ENCODE measurements at regions not wholly inside any gene's neighbourhood (a gene's known extent, or its start where the extent isn't known, plus 50 kb on each side); places are given as distances from the start of the nearest gene placed in this dataset.

DNA sequence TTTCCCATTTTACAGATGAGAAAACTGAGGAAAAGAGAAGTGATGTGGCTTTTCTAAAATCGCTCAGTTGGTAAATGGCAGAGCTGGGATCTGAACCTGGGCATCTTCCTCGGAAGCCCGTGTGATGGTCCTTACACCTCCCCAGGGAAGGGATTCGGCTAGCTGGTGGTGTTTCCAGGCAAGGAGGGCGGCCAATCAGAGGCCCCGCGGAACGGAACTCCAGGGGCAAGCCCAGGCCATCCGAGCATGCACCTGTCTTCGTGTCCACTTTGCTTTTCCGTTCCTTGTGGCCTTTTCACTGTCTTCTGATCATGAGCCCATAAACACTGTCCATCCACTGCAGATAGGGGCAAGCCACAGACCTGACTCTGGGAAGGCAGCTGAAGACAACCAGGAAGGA lies 114.8 kb upstream of the TMEM132D start:
- no peak overlapping the region for H3K9ac ChIP-seq (ENCODE audit: low read length)
- no peaks in the 10 kb centered on the region for H3K9me3 ChIP-seq (ENCODE audit: low read length)
- no peak overlapping the region for H3K4me3 ChIP-seq (ENCODE audit: low read depth in 1 of 2, low read length in 2 of 2)
- no peaks in the 10 kb centered on the region for H3K36me3 ChIP-seq (ENCODE audit: insufficient read depth, low read length)
- no peaks in the 10 kb centered on the region for H3K4me1 ChIP-seq (ENCODE audit: insufficient read depth, low read length)
- no peak overlapping the region for H3K27ac ChIP-seq (ENCODE audit: low read depth, low read length)
- H3K27me3 ChIP-seq (ENCODE audit: control insufficient read depth in 1 of 2, insufficient read depth in 2 of 2, low read length in 2 of 2), result peaks cover 0 to 19% of the 10 kb centered on the region in 2 donors

- no peaks in the 10 kb centered on the region for H3K36me3 ChIP-seq (ENCODE audit: insufficient read depth, low read length)
- H3K27me3 ChIP-seq (ENCODE audit: control insufficient read depth in 1 of 2, insufficient read depth in 2 of 2, low read length in 2 of 2), result peaks cover 0 to 5% of the 10 kb centered on the region in 2 donors
- H3K27ac ChIP-seq (ENCODE audit: low read depth, low read length), result no peak overlapping the region
- H3K9ac ChIP-seq (ENCODE audit: low read length), result no peak overlapping the region
- H3K9me3 ChIP-seq (ENCODE audit: low read length), result no peaks in the 10 kb centered on the region
- no peak overlapping the region for H3K4me3 ChIP-seq (ENCODE audit: low read depth in 1 of 2, low read length in 2 of 2)
- no peaks in the 10 kb centered on the region for H3K4me1 ChIP-seq (ENCODE audit: insufficient read depth, low read length)
These were observed 122.9 kb upstream of the TMEM132D start for GRCh38 chr12:130026608-130027176.

DNA sequence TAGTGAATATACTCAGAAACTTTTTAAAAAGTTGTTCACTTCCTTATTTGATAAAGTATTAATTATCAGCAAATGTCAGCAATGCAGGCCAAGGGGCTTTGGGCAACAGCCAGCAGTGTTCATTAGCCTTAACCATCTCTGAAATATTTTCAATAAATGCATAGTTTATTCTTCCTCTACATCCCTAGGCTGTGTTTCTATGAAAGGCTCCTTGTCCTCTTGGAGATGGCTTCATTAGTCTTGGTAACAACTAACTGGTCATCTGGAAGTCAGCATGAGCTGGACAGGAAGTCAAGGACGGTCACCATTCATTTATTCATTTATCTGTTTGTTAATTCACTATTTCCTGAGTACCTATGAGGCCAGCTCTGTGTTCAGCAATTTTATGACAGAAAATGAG lies 124.0 kb upstream of the TMEM132D start:
- no peaks in the 10 kb centered on the region for H3K9me3 ChIP-seq (ENCODE audit: low read length)
- H3K27ac ChIP-seq (ENCODE audit: low read depth, low read length), result no peak overlapping the region
- no peaks in the 10 kb centered on the region for H3K4me1 ChIP-seq (ENCODE audit: insufficient read depth, low read length)
- no peak overlapping the region for H3K9ac ChIP-seq (ENCODE audit: low read length)
- no peaks in the 10 kb centered on the region for H3K36me3 ChIP-seq (ENCODE audit: insufficient read depth, low read length)
- no peak overlapping the region for H3K4me3 ChIP-seq (ENCODE audit: low read depth in 1 of 2, low read length in 2 of 2)
- peaks cover 0 to 5% of the 10 kb centered on the region in 2 donors for H3K27me3 ChIP-seq (ENCODE audit: control insufficient read depth in 1 of 2, insufficient read depth in 2 of 2, low read length in 2 of 2)

GRCh38 chr12:130029151-130029550 lies 125.3 kb upstream of the TMEM132D start:
- Histone ChIP-seq H3K27me3 (ENCODE audit: control insufficient read depth in 1 of 2, insufficient read depth in 2 of 2, low read length in 2 of 2) (peaks cover 0 to 5% of the 10 kb centered on the region in 2 donors), H3K36me3 (ENCODE audit: insufficient read depth, low read length) (no peaks in the 10 kb centered on the region), H3K27ac (ENCODE audit: low read depth, low read length) (no peak overlapping the region), H3K9ac (ENCODE audit: low read length) (no peak overlapping the region), H3K4me1 (ENCODE audit: insufficient read depth, low read length) (no peaks in the 10 kb centered on the region), H3K4me3 (ENCODE audit: low read depth in 1 of 2, low read length in 2 of 2) (no peak overlapping the region), H3K9me3 (ENCODE audit: low read length) (no peaks in the 10 kb centered on the region)

DNA sequence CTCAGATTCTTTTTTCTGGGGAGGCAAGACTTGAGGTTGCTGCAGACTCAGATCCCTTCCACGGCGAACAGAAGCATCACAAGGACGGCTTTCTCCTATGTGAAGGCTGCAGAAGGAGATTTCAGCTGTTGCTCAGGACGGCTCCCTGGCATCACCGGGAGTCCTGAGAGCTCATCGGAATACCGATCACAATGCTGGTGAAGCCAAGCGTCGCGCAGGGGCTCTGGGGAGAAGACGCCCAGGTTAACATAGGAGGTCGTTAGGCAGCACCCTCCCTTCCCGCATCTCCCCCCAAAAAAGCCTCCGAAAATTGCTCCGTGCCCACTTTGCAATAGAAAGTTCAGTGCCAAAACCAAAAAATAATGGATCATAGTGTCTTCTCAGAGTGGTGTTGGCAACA lies 127.2 kb upstream of the TMEM132D start:
- H3K27me3 ChIP-seq (ENCODE audit: control insufficient read depth in 1 of 2, insufficient read depth in 2 of 2, low read length in 2 of 2), result peaks cover 5% of the 10 kb centered on the region in 2 donors

DNA sequence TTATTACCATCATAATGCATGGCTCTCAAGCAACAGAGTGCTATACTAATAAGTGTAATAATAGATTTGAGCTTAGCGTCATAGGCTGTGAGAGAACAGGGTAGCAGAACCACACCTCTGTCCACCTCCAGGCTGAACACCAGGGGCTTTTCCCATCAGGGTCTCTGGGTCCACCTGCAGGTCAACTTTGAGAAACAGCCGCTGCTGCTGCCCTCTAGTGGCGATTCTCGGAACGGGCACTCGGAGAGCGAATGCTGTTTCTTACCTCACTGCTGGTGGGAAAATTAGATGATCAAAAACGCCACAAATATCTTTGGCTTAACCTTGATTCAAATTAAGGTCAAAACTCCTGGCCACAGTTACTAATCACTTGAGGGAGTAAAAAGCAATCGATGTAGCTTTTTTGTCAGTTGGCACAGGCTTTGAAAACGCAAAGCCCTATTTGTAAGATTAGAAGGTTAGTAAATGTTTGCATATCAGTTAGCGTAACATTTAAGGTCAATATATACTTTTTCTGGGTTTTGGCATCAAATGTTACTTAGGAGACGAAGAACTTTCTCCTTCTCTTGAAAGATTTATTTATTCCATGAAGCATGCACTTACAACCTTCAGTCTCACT lies 127.9 kb upstream of the TMEM132D start:
- Histone ChIP-seq H3K27me3 (ENCODE audit: control insufficient read depth in 1 of 2, insufficient read depth in 2 of 2, low read length in 2 of 2) (peaks cover 5% of the 10 kb centered on the region in 2 donors), H3K9me3 (ENCODE audit: low read length) (no peaks in the 10 kb centered on the region), H3K4me3 (ENCODE audit: low read depth in 1 of 2, low read length in 2 of 2) (no peak overlapping the region), H3K4me1 (ENCODE audit: insufficient read depth, low read length) (no peaks in the 10 kb centered on the region), H3K27ac (ENCODE audit: low read depth, low read length) (no peak overlapping the region), H3K36me3 (ENCODE audit: insufficient read depth, low read length) (no peaks in the 10 kb centered on the region), H3K9ac (ENCODE audit: low read length) (no peak overlapping the region)

More for the DNA sequence above, 127.2 kb upstream of the TMEM132D start:
- no peaks in the 10 kb centered on the region for H3K9me3 ChIP-seq (ENCODE audit: low read length)
- no peaks in the 10 kb centered on the region for H3K36me3 ChIP-seq (ENCODE audit: insufficient read depth, low read length)
- H3K4me1 ChIP-seq (ENCODE audit: insufficient read depth, low read length), result no peaks in the 10 kb centered on the region
- H3K4me3 ChIP-seq (ENCODE audit: low read depth in 1 of 2, low read length in 2 of 2), result no peak overlapping the region
- H3K27ac ChIP-seq (ENCODE audit: low read depth, low read length), result no peak overlapping the region
- no peak overlapping the region for H3K9ac ChIP-seq (ENCODE audit: low read length)

GRCh38 chr12:130041983-130042812 lies 120.1 kb upstream of the FZD10 start:
- no peak overlapping the region for H3K27ac ChIP-seq (ENCODE audit: low read depth, low read length)
- H3K4me3 ChIP-seq (ENCODE audit: low read depth in 1 of 2, low read length in 2 of 2), result no peak overlapping the region
- peaks cover 16 to 34% of the 10 kb centered on the region in 2 donors for H3K27me3 ChIP-seq (ENCODE audit: control insufficient read depth in 1 of 2, insufficient read depth in 2 of 2, low read length in 2 of 2)
- H3K9ac ChIP-seq (ENCODE audit: low read length), result no peak overlapping the region
- H3K9me3 ChIP-seq (ENCODE audit: low read length), result no peaks in the 10 kb centered on the region
- H3K36me3 ChIP-seq (ENCODE audit: insufficient read depth, low read length), result no peaks in the 10 kb centered on the region
- no peaks in the 10 kb centered on the region for H3K4me1 ChIP-seq (ENCODE audit: insufficient read depth, low read length)

- Histone ChIP-seq H3K9ac (ENCODE audit: low read length) (no peak overlapping the region), H3K27ac (ENCODE audit: low read depth, low read length) (no peak overlapping the region), H3K36me3 (ENCODE audit: insufficient read depth, low read length) (no peaks in the 10 kb centered on the region), H3K9me3 (ENCODE audit: low read length) (no peaks in the 10 kb centered on the region), H3K4me1 (ENCODE audit: insufficient read depth, low read length) (no peaks in the 10 kb centered on the region), H3K4me3 (ENCODE audit: low read depth in 1 of 2, low read length in 2 of 2) (no peak overlapping the region), H3K27me3 (ENCODE audit: control insufficient read depth in 1 of 2, insufficient read depth in 2 of 2, low read length in 2 of 2) (peaks cover 21 to 34% of the 10 kb centered on the region in 2 donors)
These were observed 118.4 kb upstream of the FZD10 start for GRCh38 chr12:130043685-130044406.

DNA sequence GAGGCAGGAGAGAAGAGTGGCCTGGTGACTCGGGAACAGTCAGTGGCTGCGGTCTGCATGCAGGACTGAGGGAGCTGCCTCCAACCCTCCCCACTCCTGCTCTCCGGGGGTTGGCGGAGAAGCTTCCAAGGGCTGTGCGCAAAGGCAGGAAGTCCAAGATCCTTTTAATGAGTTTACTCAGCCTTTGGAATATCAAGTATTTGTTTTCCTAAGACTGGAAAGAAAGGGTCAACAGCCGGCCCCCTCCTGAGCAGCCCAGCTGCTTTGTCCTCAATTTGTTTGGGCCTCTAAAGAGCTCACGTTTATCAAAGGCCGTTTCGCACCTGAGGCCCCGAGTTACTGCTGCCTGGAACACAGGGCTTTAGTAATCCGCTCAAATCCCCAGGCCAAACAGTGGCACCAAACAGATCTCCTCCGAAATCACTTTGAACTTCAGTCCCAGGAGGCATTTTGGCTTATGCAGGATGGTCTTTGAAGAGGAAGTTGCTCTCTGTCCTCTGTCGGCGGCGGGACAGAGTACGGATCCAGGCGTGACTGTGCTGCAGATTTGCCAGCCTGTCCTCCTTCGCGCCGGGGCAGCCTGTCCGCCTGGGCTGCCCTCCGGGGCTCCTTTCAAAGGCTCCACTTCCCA lies 117.2 kb upstream of the FZD10 start:
- H3K4me3 ChIP-seq (ENCODE audit: low read depth in 1 of 2, low read length in 2 of 2), result no peak overlapping the region
- H3K27me3 ChIP-seq (ENCODE audit: control insufficient read depth in 1 of 2, insufficient read depth in 2 of 2, low read length in 2 of 2), result peaks cover 21 to 34% of the 10 kb centered on the region in 2 donors
- no peak overlapping the region for H3K9ac ChIP-seq (ENCODE audit: low read length)
- H3K36me3 ChIP-seq (ENCODE audit: insufficient read depth, low read length), result no peaks in the 10 kb centered on the region
- no peak overlapping the region for H3K27ac ChIP-seq (ENCODE audit: low read depth, low read length)
- H3K4me1 ChIP-seq (ENCODE audit: insufficient read depth, low read length), result no peaks in the 10 kb centered on the region
- H3K9me3 ChIP-seq (ENCODE audit: low read length), result no peaks in the 10 kb centered on the region

DNA sequence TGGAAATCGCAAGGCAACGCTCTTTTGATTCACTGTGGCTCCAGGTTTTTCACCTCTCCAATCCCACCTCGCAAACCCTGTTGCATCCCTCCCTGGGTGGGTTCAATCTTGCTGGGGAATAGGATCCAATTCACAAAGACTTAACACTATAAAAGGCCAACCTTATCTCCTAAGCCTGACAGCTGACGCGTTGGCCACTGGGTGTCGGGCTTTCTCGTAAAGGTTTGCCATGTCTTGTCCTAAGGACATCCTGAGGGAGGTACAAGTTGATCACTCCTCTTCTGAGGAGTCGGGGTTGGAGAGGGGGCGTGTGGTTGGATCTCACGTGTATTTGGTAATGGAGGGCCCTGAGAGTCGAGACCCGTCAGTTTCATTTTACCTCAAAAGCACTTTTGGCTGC lies 112.6 kb upstream of the FZD10 start:
- H3K27ac ChIP-seq (ENCODE audit: low read depth, low read length), result no peak overlapping the region

DNA sequence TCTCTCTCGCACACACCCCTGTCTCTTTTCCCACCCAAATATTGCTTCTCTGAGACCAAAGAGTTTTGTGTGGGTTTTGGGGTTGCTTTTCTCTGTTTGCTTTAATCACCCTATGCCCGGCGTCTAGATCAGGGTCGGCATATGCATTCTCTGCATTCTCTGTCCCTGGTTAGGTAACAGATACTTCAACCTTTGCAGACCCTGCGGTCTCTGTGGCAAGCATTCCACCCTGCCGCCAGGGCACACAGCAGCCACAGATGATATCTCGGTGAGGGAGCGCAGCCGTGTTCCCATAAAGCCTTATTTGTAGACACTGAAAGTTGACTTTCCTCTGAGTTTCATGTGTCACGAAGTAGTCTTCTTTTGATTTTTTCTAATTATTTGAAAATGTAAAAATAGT lies 110.4 kb upstream of the FZD10 start:
- no peaks in the 10 kb centered on the region for H3K9me3 ChIP-seq (ENCODE audit: low read length)
- H3K4me3 ChIP-seq (ENCODE audit: low read depth in 1 of 2, low read length in 2 of 2), result no peak overlapping the region
- peaks cover 0 to 5% of the 10 kb centered on the region in 2 donors for H3K27me3 ChIP-seq (ENCODE audit: control insufficient read depth in 1 of 2, insufficient read depth in 2 of 2, low read length in 2 of 2)
- H3K27ac ChIP-seq (ENCODE audit: low read depth, low read length), result no peak overlapping the region
- H3K9ac ChIP-seq (ENCODE audit: low read length), result no peak overlapping the region
- no peaks in the 10 kb centered on the region for H3K4me1 ChIP-seq (ENCODE audit: insufficient read depth, low read length)
- H3K36me3 ChIP-seq (ENCODE audit: insufficient read depth, low read length), result no peaks in the 10 kb centered on the region

More for the DNA sequence above, 112.6 kb upstream of the FZD10 start:
- Histone ChIP-seq H3K27me3 (ENCODE audit: control insufficient read depth in 1 of 2, insufficient read depth in 2 of 2, low read length in 2 of 2) (peaks cover 5 to 8% of the 10 kb centered on the region in 2 donors), H3K4me1 (ENCODE audit: insufficient read depth, low read length) (no peaks in the 10 kb centered on the region), H3K4me3 (ENCODE audit: low read depth in 1 of 2, low read length in 2 of 2) (no peak overlapping the region), H3K36me3 (ENCODE audit: insufficient read depth, low read length) (no peaks in the 10 kb centered on the region), H3K9me3 (ENCODE audit: low read length) (no peaks in the 10 kb centered on the region), H3K9ac (ENCODE audit: low read length) (no peak overlapping the region)

Measured in muscle layer of colon (tissue), 2 donors.